GM18870 (cell line): ENCODE measurements at regions not wholly inside any gene's neighbourhood (a gene's known extent, or its start where the extent isn't known, plus 50 kb on each side); places are given as distances from the start of the nearest gene placed in this dataset.

Experiments used
- ATAC-seq: cut with Tn5 transposase; IDR thresholded peaks from one replicate; pipeline ENCODE4 v1.9.1; 2021; ENCODE audit warnings: moderate library complexity; ENCODE audit not compliant: unreplicated experiment

DNA sequence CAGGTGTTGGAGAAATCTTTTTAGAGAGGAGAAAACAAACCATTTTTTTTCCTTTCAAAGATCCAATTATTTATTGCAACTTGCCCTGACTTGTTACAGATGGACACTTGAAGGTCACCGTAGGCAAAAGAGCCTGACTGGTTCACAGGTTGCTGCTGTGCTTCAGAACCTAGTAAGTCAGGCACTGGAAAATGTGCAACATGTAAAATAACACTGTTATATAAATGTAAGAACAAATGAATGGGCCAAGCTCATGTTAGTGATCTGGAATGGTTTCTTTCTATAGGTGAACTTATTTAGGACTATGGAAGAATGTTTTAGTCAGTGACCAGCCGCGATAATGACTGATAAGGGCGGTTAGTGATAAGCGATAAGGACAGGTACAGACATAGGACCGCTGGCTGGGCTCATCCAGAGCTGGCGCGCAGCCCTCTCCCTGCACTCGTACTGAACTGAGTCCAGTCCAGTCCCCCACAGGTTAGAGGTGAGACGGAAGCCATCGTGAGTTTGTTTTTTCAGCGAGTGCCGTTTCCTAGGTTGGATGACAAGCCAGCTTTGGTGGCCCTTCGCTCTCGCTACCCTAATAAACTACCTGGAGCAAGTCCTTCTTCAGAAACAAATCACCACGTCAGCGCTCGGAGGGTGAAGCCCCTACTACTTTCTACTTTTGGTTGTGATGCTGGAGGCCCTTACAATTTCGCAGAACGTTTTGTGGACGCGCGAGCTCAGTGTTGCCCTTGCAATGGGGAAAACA, 94.4 kb upstream of the PRDM1 start:
- peak; percentile 32 for ATAC-seq

DNA sequence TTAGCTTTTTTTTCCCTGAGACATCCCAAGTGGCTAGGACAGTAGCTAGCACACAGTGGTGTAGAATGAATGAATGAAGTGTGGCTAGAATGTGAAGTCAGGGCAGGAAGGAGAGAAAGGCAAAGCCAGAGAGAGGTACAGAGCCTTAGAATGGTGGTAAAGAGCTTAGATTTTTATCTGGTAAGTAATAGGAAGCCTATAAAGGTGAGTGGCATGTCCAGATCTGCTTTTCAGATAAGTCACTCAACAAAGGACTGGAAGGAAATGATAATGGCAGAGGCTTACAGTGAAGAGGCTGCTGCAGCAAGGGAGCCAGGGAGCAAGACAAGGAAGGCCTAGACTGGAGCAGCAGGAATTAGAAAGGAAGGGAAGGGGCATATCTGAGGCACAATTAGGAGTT, 96.0 kb upstream of the PRDM1 start:
- ATAC-seq: no peak

DNA sequence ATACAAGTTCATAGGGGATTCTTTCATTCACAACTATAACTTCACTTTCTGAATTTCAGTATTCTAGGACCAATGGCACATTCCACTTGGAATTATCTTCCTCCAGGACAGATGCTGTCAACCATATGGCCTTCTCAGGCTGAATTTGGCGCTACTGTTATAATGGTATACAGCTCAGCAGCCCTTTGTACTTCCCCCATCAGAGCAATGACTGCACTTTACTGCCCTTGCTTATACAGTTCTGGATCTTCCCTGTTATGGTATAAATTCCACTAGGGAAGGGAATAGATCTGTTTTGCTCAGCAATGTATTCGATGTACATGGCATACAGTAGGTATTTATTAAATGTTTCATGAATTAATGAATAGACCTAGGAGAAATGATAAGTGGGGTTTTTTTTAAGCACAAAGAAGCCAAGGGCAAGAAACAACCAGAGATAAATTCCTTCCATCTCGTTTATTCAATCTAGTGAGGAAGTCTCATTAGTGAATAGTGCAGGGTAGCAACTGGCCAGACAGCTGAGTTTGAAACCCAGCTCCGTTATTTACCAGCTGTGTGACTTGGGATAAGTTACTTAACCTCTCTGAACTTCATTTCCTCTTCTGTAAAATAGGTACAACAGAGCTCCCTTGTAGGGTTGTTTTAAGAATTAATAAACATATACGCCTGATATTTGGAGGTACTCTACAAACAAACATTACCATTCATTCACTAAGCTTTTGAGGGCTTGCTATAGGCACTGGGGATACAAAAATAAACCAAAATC, 97.1 kb upstream of the PRDM1 start:
- ATAC-seq: no peak

DNA sequence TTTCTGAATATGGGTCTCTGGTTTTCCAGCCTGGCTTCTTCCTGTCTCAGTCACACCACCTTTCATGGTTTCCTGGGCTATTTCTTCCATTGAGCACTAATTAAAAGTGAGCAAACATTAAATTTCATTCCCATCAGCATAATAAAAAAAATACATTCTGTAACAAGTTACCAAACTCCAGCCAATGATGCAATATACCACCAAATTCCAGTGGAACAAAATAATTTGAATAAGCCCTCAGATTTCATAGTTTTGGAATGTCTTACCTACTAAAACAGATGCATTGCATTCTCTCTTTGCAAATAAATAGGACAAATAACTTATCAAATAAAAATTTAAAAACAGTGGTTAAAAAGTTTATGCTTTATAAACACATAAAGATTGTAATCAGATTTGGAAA, 97.8 kb upstream of the PRDM1 start:
- ATAC-seq: no peak

DNA sequence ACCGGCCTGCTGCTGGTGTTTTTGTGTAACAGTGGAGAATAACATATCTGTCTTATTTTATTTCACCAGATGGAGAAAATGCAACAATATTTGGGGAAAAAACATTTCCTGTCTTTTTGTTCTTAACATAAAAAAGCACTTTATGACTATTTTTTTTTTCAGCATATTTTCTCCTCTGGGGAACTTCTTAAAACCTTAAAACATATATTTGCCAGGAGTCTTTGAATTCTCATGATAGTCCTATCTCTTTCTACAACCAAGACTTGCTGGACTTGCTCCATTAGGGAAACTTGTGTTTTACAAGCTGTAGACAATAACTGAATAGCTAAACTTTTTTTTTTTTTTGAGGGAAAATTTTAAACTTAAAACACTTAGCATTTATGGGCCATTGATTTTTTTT, 98.6 kb upstream of the PRDM1 start:
- no peak for ATAC-seq

DNA sequence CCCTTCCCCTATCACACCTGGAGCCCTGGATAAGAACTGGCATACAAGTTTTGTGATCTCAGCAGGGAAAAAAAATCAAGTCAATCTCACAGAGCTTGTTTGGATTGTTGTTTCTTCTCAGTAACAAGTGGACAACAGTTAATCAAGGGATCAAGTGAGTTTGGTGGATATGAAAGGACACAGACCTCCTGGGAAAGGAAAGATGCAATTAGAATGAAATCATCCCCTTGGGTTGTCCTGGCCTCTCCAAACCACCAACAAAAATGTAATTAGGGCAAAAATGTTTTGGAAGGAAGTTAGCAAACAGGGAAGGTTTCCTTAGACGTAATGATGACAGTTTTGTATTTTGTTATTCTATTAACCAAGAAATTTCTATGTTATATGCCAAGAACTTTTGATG, 99.1 kb upstream of the PRDM1 start:
- no peak for ATAC-seq

DNA sequence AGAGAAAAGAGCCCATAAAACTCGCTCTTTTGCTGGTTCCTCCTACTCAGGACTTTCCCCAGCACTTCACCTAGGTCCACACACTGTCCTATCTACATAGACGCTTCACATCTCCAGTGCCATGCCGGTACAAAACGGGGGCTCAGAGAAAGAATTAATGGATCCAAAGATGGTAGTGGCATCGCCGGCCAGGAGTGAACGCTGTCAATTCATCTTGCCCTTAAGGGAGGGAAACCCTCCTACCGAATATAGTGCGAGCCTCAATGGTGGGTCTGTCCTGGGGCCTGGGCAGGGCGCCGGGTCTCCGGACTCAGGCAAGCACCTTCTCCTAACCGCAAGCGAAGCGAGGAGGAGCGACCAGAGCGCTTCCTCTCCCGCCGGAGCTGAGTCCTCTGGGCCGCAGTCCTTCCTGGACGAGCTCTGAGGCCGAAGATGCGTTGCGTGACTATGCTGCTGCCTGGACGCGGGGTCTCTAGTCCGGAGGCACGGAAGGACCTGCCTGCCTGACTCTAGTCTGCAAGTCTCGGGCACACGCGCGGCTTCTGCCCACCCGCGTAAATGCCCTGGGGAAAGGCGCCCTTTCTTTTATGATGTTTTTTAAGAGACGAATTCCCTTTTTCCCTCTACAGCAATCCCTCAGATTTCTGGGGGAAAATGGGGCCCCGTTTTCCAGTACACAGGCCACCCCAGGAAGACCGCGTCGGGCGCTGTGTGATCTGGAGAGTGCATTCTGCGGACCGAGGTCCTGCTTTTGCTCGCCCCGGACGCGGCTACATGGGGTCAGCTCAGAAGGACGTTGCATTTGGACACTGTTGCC, 100.1 kb upstream of the PRDM1 start:
- no peak for ATAC-seq

DNA sequence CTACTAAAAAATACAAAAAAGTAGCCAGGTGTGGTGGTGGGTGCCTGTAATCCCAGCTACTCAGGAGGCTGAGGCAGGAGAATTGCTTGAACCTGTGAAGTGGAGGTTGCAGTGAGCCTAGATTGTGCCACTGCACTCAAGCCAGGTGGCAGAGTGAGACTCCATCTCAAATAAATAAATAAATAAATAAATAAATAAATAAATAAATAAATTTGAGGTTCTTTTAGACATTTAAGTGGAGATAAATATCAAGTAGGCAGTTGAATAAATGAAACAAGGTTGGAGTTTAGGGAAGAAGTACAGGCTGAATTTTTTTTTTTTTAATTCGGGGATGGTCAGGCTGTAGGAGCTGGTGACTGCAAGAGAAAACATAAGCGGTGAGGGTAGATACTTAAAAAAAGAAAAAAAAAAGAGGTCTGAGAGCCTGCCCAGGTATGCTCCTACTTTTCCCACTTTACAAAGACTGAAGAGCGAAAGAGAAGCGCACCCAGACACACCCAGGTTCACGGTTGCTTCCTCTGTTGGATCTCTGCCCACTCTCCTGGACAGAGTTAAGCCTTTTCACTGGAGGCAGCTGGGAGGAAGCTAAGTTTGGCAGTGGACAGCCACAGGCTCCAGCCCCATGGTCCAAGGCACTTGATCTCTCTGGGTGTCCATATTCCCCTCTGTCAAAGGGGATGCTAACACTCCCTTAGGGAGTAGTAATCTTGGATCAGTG, 100.9 kb upstream of the PRDM1 start:
- ATAC-seq: no peak

DNA sequence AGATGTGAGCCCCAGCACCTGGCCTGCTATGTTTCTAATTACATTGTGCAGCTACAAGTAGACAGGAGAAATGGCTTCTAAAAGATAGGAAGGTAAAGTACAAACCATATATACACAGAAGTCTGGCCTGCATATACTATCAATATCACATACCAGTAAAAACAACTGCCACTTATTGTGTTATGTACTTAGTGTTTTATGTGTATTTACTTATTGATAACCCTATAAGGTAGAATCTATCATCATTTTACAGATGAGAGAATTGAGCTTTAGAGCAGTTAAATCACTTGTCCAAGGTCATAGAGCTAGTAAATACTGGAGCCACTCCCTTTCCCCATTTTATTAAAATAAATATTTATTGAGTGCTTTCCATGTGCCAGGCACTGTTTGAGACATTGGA, 102.4 kb upstream of the PRDM1 start:
- no peak for ATAC-seq

DNA sequence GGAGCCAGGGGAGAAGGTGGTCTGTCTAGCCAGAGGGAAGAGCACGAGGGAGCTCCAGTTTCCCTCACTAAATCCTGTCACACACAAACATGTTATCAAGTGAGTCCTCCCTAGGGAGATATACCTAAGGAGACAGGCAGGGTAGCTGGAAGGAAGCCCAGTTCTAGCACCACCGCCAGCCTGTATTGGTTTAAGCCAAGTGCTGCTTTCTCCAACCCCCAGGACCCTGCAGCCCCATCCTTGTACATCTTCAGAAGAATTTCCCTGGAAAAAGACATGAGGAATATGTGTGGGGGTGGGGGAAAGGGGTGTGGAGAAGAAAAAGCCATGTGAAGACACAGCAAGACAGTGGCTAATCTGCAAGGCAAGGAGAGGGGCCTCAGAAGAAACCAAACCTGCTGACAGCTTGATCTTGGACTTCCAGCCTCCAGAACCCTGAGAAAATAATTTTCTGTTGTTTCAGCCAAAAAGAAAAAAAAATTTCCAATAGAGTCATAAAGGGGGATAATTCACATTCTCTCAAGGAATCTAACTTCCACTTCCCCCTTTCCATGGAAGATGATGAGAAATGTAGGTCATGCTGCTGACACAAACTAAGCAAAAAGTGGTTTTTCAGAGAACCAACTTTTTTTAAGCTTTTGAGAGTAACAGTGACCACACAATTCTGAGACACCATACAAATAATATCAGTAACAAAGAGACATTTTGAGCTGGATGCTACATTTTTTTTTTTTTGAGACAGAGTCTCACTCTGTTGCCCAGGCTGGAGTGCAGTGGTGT, 103.2 kb upstream of the PRDM1 start:
- no peak for ATAC-seq

DNA sequence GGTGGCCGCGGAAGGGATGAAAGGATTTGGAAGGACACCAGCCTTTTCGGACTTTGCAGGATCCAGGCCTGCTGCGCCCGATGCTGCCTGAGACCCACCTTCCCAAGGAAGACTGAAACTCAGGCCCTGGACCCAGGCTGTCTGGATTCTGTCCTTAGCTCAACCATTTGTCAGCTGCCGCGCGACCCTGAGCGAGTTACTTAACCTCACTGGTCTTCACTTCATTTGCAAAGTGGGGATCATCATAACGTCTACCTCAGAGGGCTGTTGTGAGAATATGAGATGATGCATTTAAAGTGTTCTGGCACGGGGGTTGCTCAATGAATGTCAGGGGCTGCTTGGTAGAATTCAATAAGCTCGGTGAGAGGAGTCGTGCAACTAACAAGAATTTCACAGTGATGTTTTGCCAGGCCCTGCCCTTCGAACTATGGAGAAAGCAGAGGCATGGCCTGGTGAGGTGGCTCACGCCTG, 104.2 kb upstream of the PRDM1 start:
- no peak for ATAC-seq

DNA sequence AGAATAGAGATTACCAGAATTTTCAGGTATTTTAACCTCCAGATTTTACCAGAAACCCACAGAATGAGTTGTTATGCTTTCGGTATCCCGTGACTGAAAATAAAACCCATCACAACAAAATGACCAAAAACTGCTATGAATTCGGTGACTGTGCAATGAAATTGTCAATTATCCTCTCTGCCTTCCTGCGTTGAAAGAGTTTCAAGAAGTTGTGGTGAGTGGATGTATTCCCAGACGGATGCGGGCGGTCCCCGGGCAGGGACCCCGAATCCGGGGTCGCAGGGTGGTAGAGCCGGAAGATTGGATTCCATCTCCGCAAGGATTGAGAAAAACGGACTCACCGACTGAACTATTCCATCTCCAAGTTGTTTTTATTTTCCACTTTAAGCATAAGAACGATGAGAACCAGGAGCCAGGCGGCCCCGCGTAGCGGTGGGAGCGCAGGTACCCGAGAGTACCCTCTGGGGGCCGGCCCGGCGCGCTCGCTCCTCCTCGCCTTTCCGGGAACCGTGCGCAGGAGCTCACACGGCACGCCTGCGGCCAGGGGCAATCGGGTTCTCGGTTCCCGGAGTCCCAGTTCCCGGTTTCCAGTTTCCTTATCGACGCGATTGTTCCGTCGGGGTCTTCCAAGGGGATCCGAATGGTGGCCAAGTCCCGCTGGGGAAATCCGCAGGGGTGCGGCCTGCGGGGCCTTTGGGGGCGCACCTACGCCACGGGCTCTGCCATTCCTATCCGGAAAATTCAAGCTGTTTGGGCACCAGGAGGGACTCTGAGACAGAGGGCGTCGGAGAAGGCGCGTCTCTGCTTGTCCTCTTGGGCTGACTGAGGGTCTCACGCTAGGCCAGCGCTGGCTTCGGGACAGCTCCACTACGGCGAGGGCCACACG, 104.9 kb upstream of the PRDM1 start:
- peak; percentile 44 for ATAC-seq

DNA sequence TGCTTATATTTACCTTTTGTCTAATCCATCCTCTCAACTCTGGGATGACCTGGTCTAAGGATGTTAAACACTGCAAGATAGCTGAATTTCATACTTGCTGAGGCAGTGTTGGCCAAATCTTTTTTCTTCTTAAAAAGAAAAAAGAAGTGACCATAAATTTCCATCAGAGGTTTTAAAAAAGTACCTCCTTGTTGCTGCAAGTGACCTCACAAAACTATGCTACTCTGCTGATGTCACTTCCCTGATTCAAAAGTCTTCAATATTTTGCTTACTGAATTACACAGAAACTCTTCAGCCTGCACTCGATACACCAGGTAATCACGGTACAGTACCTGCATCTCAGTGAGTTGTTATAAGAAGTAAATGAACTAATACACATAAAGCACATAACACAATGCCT, 107.2 kb upstream of the PRDM1 start:
- no peak for ATAC-seq

DNA sequence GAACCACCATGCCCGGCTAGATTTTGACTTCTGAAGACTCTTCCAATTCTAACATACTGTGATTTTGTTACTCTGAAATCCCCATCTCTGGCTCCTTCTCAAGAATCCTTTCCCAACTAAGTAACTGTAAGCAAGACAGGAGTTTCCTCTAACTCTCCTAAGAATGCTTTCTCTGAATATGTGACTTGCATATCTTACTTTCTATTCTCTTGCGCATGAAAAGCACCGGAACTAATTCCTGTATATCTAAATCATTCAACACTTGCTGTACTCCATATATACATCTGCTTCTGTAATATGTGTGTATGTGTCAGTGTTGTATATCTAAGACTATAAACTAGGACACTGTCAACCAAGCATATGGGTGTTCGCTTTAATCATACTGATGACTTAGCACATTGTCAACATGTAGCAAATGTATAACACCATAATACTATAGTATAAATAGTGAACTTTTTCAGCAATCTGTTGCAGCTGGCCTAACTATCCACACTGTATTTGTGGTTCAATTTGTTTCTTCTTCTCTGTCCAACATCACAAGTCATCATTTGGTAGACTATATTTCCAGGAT, 108.1 kb upstream of the PRDM1 start:
- ATAC-seq: no peak

DNA sequence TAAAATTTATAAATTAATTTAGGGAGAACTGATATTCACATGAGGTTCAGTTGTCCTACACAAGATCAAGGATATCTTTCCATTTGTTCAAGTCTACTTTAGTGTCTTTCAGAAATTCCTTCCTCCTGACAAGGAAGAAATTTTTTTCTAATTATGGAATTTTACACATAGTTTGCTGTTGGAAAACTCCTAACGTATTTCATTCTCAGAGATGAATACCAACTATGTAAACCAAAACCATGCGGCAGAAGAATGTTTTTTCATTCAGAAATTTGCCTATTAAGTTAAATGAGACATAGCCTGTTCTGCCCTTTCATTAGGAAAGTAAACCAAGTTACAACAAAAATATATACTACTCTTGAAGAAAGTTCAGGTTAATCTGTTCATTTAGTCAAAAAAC, 111.2 kb upstream of the PRDM1 start:
- ATAC-seq: no peak

DNA sequence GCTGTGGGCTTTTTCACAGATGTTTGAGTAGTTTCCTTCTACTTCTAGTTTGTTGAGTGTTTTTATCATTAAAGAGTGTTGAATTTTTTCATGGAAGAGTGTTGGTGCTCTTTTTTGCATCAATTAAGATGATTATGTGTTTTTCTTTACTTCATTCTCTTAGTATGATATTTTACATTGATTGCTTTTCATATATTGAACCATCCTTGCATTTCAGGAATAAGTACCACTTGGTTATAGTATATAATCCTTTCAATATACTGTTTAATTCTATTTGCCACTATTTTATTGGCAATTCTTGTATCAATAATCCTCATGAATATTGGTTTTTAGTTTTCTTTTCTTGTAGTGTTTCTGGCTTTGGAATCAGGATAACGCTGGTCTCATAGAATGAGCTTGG, 113.7 kb upstream of the PRDM1 start:
- no peak for ATAC-seq

DNA sequence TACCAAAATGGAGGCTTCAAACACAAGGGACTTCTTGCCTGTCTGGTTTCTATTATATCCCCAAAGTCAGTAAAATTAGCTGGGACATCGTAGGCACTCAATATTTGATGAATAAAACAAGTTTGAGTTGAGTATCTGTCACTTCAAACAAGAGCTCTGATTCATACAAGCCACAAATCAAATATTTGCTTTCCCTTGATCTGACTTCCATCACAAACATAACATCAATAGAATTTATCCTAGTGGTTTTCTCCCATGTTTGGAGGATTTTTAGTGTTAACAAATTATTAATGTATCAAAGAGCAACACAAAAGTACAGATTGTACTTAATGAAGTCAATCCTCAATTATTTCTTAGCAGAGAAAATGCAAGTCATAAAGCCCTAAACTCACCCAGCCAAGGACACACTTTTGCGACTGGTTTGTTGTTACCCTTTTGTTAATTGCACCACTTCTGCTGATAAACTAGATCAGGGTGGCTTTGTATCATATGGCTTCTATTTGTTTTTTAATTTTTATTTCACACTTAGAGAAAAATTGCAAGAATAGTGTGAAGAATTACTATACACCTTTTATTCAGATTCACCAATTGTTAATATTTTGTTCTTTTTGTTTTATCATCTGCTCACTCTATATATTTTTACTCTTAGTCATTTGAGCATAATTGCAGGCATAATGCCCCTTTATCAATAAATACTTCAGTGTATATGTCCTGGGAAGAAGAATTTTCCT, 117.4 kb upstream of the PRDM1 start:
- no peak for ATAC-seq

DNA sequence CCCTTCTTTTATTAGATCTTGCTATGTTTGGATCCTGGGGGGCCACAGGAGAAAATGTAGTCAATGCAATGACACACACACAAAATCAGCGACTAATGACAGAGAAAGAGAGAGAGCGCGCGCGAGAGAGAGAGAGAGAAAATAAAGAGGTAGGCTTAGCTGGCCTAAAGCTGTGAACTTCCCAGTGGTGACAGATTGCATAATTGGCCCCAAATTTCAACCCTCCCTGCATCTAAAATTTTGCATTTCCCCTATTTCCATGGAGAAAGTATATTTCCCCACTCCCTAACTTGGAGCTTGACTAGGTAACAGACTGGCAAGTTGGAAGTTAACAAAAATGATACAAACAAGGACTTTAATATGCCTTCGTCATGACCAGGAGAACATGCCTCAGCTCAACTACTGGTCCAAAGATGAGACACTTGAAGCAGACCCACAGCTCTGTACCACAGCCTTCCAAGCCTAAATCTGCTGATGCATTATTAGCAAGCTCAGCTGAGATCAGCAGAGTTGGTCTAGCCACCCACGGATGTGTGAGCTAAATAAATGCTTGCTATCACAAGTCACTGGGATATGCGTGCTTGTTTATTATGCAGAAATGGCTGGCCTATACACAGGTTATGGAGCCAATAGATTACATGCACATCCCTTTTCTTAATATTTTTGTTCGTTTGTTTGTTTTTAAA, 118.1 kb upstream of the PRDM1 start:
- ATAC-seq: no peak
